GM21528 (cell line): ENCODE measurements at regions not wholly inside any gene's neighbourhood (a gene's known extent, or its start where the extent isn't known, plus 50 kb on each side); places are given as distances from the start of the nearest gene placed in this dataset.
"Not testable (repeated sequence)": the region's sequence is repeated elsewhere in the genome, so short reads cannot be mapped to it uniquely, and the experiment has no call there.

Source experiments
- ATAC-seq: cut with Tn5 transposase; IDR thresholded peaks from one replicate; pipeline ENCODE4 v1.9.1; 2021; ENCODE audit warnings: mild to moderate bottlenecking, moderate library complexity; ENCODE audit not compliant: unreplicated experiment, low FRiP score

DNA sequence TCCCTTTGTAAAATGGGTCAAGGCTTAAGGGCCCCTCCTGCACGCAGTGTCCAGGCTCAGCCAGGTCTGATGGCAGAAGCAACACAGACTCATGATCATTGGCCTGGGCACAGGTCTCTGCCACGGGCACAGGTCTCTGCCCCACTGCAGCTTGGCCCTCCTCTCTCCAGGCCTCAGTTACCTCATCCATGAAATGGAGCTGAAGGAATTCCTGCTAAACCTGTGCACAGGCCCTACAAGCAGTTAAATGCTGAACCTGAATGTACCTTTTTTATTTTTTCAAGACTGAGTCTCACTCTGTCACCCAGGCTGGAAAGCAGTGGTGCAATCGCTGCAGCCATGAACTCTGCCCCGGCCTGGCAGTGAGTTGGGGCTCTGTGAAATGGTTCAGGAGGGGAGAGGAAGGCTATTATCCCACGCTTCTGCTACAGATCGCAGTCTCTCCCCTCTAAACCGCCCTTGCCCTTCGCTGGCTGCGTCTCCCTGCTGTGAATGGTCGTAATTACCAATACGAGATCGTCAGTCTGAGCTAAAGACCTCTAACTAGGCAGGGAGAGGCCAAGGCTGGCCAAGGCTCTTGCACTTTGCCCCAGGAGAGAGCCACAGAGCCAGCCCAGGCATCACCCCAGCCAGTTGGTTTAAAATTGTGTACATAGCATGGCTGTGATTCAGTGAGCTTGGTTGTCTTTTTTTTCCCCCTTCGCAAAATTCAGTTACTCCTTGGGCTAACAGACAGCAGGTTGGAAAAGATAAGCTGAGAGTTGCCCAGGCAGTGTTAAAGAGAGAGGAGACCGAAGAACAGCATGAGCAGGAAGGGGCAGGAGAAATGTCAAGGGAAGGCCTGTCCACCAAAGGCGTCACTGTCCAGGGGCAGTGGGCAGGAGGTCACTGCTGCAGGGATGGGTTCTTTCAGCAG is 93.0 kb upstream of the KCTD7 start:
- no peak for ATAC-seq

DNA sequence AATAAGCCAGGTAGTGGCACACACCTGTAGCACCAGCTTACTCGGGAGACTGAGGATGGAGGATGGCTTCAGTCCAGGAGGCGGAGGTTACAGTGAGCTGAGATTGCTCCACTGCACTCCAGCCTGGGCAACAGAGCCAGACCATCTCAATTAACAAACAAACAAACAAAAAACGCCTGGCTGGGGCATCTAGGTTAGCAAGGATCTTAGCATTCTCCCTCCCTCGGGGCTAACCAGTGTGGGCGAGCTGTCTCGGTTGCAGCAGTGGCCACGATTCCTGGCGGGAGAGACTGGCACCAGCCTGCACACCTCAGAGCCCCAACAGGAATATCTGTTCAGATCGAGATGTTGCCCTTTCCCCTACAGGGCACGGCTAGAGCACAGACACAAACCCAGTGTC is 91.3 kb upstream of the KCTD7 start:
- ATAC-seq, result no peak

DNA sequence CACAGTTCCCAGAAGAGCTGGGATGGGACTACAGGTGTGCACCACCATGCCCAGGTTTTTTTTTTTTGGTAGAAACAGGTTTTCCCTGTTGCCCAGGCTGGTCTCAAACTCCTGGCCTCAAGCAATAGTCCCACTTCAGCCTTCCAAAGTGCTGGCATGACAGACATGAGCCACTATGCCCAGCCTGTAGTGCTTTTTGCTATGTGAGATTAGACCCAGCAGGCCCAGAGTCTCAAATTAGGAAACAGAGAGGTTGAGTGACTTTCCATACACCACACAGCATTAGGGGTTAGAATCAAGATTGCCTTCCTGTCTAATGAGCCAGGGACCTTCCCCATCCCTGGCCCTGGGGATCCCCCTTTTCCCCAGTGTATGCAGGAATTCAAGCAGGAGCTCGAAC is 90.8 kb upstream of the KCTD7 start:
- ATAC-seq, result no peak

DNA sequence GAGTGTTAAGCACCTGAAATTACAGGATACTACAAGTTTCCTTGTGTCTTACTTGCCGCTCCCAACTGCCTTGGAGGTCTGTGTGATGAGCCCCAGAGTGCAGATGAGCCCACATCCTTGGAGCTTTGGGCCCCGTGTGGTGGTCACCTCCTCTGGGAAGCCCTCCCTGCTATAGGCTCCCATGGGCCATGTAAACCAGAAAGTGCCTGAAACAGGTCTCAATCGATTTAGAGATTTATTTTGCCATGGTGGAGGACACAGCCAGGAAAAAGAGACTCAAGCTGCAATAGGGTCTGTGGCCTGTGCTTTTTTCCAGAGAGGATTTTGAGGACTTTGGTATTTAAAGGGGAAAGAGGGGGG is 89.4 kb upstream of the KCTD7 start:
- ATAC-seq, result no peak

DNA sequence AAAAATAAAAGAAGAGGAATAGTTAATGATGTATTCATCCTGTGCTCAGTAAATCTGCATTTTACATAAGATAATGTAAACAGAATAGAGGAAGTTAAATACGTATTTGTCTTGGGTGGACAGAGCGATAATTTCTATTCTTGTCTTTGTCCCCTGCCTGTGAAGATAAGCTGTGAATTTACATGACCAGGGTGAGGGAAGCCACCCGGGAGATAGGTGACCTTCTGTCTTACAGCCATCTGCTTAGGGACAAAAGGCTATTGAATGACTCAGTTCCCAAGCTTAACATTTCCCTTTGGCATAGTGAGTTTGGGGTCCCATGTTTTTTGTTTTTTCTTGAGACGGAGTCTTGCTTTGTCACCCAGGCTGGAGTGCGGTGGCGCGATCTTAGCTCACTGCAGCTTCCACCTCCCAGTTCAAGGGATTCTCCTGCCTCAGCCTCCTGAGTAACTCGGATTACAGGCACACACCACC is 88.7 kb upstream of the KCTD7 start:
- no peak for ATAC-seq

DNA sequence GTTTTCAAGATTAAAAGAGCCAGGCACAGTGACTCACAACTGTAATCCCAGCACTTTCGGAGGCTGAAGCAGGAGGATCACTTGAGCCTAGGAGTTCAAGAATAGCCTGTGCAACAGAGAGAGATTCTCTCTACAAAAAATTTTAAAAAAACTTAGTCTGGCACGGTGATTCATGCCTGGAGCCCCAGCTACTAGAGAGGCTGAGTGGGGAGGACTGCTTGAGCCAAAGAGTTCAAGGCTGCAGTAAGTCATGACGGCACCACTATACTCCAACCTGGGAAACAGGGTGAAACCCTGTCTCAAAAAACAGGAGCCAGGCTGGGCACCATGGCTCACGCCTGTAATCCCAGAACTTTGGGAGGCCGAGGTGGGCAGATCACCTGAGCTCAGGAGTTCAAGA is 86.6 kb upstream of the KCTD7 start:
- no peak for ATAC-seq

DNA sequence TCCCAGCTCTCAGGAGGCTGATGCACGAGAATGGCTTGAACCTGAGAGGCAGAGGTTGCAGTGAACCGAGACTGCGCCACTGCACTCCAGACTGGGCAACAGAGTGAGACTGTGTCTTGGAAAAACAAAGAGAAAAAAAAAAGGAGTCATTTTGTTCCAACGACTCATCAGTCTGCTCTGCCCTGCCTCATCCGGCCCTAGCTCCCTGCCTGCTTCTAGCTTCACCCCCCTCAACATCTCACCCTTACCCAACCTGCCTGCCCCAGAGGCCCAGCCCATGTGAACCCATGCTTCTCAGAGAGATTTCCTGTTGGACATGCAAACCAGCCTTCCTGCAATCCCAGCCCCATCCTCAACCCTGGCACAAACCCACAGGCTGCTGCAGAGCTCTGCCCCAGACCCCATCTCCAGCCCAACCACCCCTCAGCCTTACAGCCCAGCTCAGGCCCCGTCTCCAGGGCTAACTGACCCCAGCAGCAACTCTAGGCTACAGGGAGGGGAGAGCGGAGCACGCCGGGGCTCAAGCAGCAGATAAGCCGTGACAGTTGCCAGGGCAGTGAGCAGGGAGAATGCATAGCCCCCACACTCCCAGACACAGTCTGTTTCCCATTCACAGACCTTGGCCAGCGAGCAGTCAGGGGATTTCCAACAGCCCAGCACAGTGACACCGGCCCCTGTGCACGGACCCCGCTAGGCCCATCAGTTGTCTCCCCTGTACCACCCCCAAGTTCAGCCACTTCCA is 86.0 kb upstream of the KCTD7 start:
- no peak for ATAC-seq

DNA sequence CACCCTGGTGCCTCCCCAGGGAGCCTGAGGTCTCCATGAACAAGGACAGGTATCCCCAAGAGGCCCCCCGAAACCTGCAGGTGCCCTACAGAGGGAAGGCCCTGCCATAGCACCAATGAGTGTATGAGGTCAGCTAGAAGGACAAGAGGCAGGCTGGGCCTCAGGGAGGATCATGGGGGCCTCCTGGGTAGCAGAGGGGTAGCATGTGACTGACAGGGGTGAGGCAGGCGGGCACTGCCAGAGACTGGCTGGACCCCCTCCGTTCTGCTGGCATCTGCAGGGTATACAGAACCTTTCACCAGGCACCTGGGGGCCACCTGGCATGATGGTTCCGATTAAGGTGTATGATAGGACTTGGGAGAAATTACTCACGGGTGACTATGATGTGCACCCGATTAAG is 79.2 kb upstream of the KCTD7 start:
- no peak for ATAC-seq

DNA sequence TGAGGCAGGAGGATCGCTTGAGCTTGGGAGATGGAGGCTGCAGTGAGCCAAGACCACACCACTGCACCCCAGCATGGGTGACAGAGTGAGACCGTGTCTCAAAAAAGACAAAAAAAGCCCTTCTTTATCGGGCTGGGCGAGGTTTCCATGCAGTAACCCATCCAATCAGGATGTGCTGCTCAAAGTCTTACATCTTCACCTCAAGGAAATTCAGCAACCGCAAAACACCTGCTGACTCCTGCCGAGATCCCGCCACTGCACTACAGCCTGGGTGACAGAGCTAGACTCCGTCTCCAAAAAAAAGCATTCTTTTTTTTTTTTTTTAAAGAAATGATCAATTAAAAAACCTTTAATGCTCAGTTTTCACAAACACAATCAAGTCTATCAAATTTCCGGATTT is 75.7 kb upstream of the KCTD7 start:
- no peak for ATAC-seq

DNA sequence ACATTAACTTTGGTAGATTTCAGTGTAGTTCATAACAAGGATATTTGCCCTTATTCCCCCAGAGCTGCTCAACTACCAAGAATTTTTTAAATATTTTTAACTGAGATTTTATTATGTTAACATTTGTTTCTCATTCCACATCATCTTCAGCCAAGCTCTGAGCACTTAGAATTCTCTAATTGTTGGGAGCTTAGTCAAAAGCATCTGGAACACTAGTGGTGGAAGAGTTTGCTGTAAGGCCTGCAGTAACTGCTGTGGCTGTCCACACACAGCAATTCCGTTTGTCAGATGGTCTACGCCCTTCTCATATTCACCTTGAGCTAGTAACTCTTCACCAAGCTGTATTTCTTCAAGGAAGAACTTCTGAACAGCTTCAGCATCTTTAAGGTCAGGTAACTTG is 75.0 kb upstream of the KCTD7 start:
- ATAC-seq, result not testable (repeated sequence)

DNA sequence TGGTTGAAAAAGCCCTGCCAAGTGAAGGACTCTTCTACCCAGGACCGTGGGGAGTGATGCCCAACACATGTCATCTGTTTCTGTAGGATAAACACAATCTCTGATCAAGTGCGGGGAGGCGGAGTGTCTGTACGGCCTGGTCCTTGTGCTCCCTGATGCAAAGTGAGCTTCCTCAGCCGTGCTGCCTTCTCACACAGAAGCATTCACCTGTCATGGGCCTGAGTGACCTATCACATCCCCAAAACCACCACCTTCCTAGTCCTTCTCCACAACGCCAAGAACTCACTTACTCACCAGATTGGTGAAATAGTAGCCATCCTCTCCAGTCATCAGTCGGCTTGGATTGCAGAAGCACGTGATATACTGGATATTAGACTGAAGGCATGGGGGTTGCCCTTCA is 74.4 kb upstream of the KCTD7 start:
- ATAC-seq, result not testable (repeated sequence)

DNA sequence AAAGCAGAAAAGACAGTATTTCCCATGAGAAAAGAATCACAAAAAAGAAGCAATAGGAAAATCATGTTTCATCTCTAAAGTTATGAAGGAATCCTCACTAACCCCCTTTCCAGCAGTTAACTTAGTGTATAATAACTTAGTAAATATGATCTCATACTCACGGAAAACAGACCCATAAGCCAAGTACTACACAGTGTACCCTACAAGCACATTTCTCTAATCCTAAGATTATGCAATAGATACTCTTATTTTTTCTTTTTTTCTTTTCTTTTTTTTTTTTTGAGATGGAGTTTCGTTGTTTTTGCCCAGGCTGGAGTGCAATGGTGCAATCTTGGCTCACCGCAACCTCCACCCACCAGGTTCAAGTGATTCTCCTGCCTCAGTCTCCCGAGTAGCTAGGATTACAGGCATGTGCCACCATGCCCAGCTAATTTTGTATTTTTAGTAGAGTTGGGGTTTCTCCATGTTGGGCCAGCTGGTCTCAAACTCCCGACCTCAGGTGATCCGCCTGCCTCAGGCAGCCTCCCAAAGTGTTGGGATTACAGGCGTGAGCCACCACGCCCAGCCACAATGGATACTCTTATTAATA is 73.7 kb upstream of the KCTD7 start:
- ATAC-seq, result not testable (repeated sequence)

DNA sequence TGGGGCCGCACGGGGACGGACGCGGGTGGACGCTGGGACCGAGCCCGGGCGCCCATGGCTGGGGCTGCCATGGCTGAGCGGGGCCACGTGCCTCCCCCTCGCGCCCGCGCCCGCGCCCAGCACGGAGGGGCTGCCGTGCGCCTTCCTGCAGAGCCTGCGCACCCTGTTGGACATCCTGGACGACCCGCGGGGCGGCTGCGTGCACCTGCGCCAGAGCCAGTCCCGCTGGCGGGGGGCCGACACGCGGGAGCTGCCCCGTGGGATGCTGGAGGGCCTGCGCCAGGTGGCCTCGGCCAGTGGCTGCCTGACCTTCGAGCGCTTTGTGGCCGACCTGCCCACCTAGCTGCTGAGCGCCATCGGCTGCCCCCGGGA is 72.5 kb upstream of the KCTD7 start:
- no peak for ATAC-seq

DNA sequence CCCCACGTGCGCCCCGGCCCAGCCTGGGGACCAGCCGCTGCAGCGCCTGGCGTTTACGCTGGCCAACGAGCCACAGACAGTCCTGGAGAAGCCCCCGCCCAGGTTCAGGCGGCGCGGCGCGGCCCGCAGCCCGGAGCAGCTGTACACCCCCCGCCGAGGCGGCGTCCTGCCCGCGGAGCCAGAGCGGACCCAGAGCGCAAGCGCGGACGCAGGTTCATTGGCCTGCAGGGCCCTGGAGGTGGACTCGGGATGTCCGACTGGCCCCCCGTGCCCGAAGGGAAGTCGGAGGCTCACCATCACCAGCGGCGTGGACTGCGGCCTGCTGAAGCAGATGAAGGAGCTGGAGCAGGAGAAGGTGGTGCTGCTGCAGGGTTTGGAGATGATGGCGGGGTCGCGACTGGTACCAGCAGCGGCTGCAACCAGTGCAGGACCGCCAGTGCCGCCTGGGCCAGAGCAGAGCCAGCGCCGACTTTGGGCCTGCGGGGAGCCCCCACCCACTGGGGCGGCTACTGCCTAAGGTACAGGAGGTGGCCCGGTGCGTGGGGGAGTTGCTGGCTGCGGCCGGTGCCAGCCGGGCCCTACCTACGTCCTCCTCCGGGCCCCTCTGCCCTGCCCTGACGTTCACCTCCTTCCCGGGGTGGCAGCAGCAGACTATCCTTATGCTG is 72.0 kb upstream of the KCTD7 start:
- no peak for ATAC-seq

DNA sequence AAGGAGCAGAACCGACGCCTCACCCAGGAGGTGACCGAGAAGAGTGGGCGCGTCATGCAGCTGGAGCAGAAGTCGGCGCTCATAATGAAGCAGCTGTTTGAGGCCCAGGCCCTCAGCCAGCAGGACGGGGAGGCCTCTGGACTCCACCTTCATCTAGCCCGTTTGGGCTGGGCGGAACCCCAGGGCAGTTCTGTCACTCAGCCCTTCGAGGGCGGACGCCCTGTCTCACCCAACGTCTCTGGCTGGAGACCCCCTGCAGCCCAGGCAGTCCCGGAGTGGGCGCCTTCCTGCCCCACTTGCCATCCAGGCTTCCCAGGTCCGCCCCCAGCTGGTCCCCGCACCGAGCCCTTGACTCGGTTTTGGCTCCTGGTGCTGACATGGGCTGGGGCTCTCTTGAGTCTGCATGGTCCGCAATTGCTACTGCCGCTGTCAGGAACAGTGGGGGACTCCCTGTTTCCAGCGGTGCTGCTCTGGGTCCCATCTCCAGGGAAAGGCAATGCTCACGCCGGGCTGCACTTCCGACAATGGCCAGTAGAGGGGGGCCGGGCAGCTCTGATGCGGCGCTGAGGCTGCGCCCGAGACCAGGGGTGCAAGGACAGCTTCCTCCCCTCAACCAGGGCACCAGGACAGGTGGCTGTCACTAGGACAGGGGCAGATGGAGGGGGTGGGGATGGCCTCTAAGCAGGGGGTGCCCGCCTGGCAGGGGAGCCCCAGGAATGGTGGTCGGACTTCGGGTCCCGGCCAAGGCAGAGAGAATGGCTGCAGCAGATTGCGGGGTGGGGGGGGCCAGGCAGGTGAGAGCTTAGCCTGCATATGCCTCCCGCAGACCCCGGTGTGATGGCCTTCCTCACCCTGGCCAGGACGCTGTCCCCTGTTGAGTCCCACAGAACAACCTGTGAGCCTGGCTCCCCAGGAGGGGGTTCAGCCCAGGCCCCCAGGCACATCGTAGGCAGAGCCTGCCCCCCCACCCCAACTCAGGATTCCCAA is 71.2 kb upstream of the KCTD7 start:
- ATAC-seq, result peak; percentile 67

DNA sequence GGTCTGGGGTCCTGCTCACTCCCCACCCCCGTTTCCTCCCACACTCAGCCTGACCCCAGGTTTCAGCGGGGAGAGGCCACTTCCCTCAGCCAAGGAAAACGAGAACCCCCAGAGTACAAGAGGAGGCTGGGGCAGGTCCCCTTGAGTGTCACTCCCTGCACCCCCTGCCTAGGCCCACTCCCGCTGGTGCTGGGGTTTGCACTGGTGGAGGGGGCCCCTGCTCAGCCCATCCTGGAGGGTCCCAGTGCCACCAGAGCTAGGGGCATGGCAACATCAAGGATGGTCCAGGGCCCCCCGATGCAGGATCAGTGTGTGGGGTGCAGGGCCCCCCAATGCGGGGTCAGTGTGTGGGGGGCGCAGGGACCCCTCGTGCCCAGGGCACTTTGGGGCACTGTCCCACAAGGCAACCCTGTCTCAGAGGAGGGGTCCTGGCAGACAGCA is 70.5 kb upstream of the KCTD7 start:
- no peak for ATAC-seq

DNA sequence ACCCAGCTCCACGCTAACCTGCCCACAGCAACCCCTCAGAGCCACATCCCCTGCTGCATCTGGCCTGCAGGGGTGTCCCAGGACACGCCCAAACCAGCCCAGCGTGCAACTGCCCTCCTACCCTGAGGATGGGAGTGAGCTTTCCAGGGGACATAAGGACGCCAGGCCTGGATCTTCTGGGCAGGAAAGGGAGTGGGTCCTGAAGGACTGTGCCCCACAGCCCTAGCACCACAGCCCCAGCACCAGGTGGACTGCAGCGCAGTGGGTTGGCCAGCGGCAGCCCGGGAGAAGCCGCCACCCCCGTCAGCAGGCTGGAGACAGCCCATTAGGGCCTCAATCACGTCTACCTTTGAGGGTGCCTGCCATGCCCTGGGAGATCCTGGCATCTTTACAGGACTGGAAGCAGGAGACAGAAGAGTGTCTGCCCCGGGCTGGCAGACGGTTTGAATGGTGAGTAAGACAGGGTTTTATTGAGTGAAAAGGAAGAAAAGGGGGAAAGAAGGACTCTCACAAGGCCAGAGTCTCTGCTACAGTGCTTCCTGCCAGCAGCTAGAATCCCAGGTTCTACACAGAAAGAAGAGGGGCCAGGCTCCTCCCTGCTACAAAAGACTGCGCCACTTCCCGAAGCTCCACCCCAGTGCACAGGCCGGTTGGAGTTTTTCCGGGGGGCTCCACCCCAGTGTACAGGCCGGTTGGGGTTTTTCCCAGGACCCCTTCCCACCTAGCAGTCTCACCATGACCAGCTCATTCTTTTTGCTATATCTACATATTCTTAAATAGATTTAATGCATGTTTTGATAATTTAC is 69.8 kb upstream of the KCTD7 start:
- ATAC-seq, result no peak

DNA sequence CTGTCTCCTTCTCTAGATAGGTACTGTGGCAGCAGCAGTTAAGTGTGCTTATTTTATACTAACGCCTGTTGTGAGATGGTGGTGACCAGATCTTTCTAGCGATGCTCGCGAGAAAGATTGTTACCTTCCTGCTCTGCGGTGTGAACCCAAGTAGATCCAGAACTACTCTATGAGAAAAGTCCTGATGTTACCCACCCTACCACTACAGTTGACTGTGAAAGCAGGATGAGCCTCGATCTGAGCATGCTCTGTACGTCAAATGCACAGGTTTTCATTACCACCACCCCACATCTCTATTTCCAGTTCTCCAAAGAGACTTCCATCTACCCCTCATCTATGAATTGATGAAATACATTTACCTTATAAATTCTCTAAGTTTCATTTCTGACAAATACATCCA is 64.6 kb upstream of the KCTD7 start:
- ATAC-seq, result no peak

DNA sequence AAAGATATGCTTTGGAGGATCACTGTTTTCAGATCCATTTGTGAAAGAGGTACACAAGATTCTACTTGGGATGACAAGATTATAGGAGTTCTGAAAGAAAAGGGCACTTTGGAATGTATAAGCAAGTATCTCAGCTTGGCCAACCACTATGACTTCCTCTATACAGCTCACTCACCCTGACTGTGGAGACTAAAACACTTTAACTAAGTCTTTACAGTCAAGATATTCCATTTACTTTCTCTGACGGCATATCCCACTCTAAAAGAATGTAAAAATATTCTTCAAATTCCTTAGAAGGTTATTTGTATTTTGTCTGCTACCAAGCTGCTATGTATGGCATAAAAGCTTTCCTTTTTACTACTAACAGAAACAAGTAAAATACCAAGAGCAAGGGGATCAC is 58.5 kb upstream of the KCTD7 start:
- not testable (repeated sequence) for ATAC-seq
